DND-41 (cell line): ENCODE measurements at regions not wholly inside any gene's neighbourhood (a gene's known extent, or its start where the extent isn't known, plus 50 kb on each side); places are given as distances from the start of the nearest gene placed in this dataset.

Source experiments
- CTCF ChIP-seq: IDR thresholded peaks from 2 replicates; pipeline ENCODE4 v1.5.1; 2012; ENCODE audit warnings: borderline replicate concordance, low read length, moderate library complexity, mild to moderate bottlenecking; ENCODE audit not compliant: poor library complexity, severe bottlenecking; ENCODE audit errors: extremely low read depth
- EZH2 ChIP-seq: IDR thresholded peaks from 3 replicates; pipeline ENCODE4 v1.6.1; 2012; ENCODE audit warnings: borderline replicate concordance, low read depth, mild to moderate bottlenecking, moderate library complexity, low read length, inconsistent platforms; ENCODE audit not compliant: severe bottlenecking

GRCh38 chr7:81293806-81294205 is 375.0 kb upstream of the SEMA3C start:
- TF ChIP-seq CTCF, result no peak
- TF ChIP-seq EZH2, result no peak
